ENCODE measurements at regions not wholly inside any gene's neighbourhood (a gene's known extent, or its start where the extent isn't known, plus 50 kb on each side); places are given as distances from the start of the nearest gene placed in this dataset.

DNA sequence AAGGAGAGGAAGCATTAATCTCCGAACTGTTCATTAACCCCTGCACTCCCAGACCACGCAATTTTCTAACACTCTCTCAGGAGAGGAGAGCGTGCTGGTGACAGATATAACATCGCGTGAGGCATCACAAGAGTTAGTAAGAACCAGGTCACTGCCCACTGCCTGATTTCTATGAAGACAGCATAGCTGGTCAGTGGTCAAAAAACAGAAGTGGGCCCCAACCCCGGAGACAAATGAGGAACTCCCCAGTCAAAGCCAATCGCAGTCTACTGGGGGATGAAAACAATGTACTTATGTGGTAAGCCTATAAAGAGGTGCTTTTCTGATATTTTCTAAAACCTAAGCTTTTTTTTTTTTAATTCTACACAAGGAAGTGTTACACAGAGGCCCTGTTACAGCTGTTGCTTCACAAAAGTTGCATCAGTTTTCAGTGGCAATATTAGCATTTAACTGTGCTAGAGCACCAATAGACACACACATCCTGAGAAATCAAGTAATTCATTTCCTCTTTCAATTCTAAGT lies 231.8 kb upstream of the IRF2BP2 start:
- H3K9me3 ChIP-seq, result no peaks in the 10 kb centered on the region
- H3K4me3 ChIP-seq, result no peak overlapping the region
- peaks cover 7 to 87% (median 36%) of the 10 kb centered on the region in 9 donors for H3K4me1 ChIP-seq
- WGBS, 2 donors, result 76 to 82% methylated on average over 7 of the region's 7 CpGs
- no peaks in the 10 kb centered on the region for H3K36me3 ChIP-seq
- TF ChIP-seq, protein P1, sequence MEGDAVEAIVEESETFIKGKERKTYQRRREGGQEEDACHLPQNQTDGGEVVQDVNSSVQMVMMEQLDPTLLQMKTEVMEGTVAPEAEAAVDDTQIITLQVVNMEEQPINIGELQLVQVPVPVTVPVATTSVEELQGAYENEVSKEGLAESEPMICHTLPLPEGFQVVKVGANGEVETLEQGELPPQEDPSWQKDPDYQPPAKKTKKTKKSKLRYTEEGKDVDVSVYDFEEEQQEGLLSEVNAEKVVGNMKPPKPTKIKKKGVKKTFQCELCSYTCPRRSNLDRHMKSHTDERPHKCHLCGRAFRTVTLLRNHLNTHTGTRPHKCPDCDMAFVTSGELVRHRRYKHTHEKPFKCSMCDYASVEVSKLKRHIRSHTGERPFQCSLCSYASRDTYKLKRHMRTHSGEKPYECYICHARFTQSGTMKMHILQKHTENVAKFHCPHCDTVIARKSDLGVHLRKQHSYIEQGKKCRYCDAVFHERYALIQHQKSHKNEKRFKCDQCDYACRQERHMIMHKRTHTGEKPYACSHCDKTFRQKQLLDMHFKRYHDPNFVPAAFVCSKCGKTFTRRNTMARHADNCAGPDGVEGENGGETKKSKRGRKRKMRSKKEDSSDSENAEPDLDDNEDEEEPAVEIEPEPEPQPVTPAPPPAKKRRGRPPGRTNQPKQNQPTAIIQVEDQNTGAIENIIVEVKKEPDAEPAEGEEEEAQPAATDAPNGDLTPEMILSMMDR (IDR thresholded peaks at IDR 0.05), result no peak
- intact Hi-C loops (cut with DNase I), result loop anchor here in 2 of 10 donors (10.0 kb wide), 2 partner anchors 107 to 117 kb away; no protein-coding TSS in a partner anchor
- peak overlapping the region in 3 of 10 donors; percentile 56 to 85 (median 58) for H3K27ac ChIP-seq
- H3K27me3 ChIP-seq, result no peaks in the 10 kb centered on the region
- peak in 1 of 2 donors; percentile 48 for DNase-seq
- ATAC-seq, result peak; percentile 33 to 67 (median 48)

DNA sequence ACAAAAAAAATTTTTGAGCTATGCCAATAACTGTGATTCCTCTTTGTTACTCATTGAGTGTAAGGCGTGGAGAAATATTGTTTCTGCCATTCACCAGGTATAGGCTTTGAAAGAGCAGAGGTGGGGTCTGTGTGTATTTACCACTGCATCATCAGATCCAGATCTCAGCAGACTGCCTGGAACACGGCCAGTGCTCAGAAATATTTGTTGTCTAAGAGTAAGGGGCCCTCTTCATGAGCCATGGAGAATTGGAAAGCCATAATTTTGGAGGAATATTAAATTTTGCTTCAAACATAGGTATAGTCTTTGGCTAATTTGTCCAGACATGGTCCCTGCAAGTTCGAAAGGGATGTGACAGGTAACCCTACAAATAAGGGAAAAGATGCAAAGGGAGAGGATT lies 231.3 kb upstream of the IRF2BP2 start:
- Histone ChIP-seq H3K9me3 (no peaks in the 10 kb centered on the region), H3K4me1 (peaks cover 7 to 91% (median 36%) of the 10 kb centered on the region in 9 donors), H3K27ac (peak overlapping the region in 2 of 10 donors; percentile 58 to 85), H3K4me3 (no peak overlapping the region), H3K36me3 (no peaks in the 10 kb centered on the region), H3K27me3 (no peaks in the 10 kb centered on the region)
- DNase-seq (no peak), ATAC-seq (no peak)
- TF ChIP-seq, protein P1 (IDR thresholded peaks at IDR 0.05), result no peak
- intact Hi-C loops (cut with DNase I), result loop anchor here in 2 of 10 donors (10.0 kb wide), 2 partner anchors 106 to 116 kb away; no protein-coding TSS in a partner anchor
- 89 to 96% methylated on average over 3 of the region's 3 CpGs for WGBS, 2 donors

GRCh38 chr1:234840843-234841242 lies 230.9 kb upstream of the IRF2BP2 start:
- TF ChIP-seq, protein P1 (IDR thresholded peaks at IDR 0.05), result no peak
- Histone ChIP-seq H3K4me1 (peaks cover 7 to 92% (median 36%) of the 10 kb centered on the region in 9 donors), H3K9me3 (no peaks in the 10 kb centered on the region), H3K36me3 (no peaks in the 10 kb centered on the region), H3K27me3 (no peaks in the 10 kb centered on the region), H3K27ac (peak overlapping the region in 1 of 10 donors; percentile 85), H3K4me3 (no peak overlapping the region)
- DNase-seq (no peak), ATAC-seq (no peak)
- 90 to 91% methylated on average over 2 of the region's 2 CpGs for WGBS, 2 donors
- intact Hi-C loops (cut with DNase I), result loop anchor here in 2 of 10 donors (10.0 kb wide), 2 partner anchors 106 to 116 kb away; no protein-coding TSS in a partner anchor

- peak overlapping the region in 1 of 10 donors; percentile 85 for H3K27ac ChIP-seq
- no peaks in the 10 kb centered on the region for H3K36me3 ChIP-seq
- no peaks in the 10 kb centered on the region for H3K9me3 ChIP-seq
- DNase-seq (no peak), ATAC-seq (no peak)
- TF ChIP-seq, protein P1 (IDR thresholded peaks at IDR 0.05), result no peak
- no peak overlapping the region for H3K4me3 ChIP-seq
- 94 to 97% methylated on average over 2 of the region's 2 CpGs for WGBS, 2 donors
- no peaks in the 10 kb centered on the region for H3K27me3 ChIP-seq
- H3K4me1 ChIP-seq, result peaks cover 7 to 88% (median 35%) of the 10 kb centered on the region in 9 donors
- intact Hi-C loops (cut with DNase I), result loop anchor here in 2 of 10 donors (10.0 kb wide), 2 partner anchors 105 to 115 kb away; no protein-coding TSS in a partner anchor
Measured at GRCh38 chr1:234840253-234840652, 230.3 kb upstream of the IRF2BP2 start.

Data from heart right ventricle (tissue), 16 donors.